HFF-Myc (cell line): ENCODE measurements at regions not wholly inside any gene's neighbourhood (a gene's known extent, or its start where the extent isn't known, plus 50 kb on each side); places are given as distances from the start of the nearest gene placed in this dataset.
"Not testable (repeated sequence)": the region's sequence is repeated elsewhere in the genome, so short reads cannot be mapped to it uniquely, and the experiment has no call there.

Experiments used
- DNase-seq: peaks from one replicate; pipeline ENCODE4 v3.0.0-alpha.2; 2011; ENCODE audit warnings: low read depth; ENCODE audit errors: extremely low read depth
- H3K4me3 ChIP-seq: replicated peaks from 2 replicates; pipeline ENCODE4 v1.5.1; 2011; ENCODE audit warnings: low read depth, mild to moderate bottlenecking, control low read depth, low read length
- CTCF ChIP-seq: IDR thresholded peaks from 2 replicates; pipeline ENCODE4 v1.5.1; 2012; ENCODE audit warnings: mild to moderate bottlenecking, low read depth, low read length, control low read depth; ENCODE audit errors: missing control alignments

- no peak for DNase-seq
- H3K4me3 ChIP-seq, result no peak overlapping the region
- TF ChIP-seq CTCF, result no peak
Observed at GRCh38 chr17:20733923-20734322, 154.4 kb downstream of the CDRT15L2 start.

GRCh38 chr17:20735796-20736195 lies 156.3 kb downstream of the CDRT15L2 start:
- H3K4me3 ChIP-seq, result no peak overlapping the region
- no peak for TF ChIP-seq CTCF
- DNase-seq, result no peak

- DNase-seq, H3K4me3 ChIP-seq: not testable (repeated sequence)
Observed at GRCh38 chr17:20737636-20738035, 158.1 kb downstream of the CDRT15L2 start.

GRCh38 chr17:20771104-20771503 lies 191.6 kb downstream of the CDRT15L2 start:
- TF ChIP-seq CTCF, result no peak
- no peak overlapping the region for H3K4me3 ChIP-seq
- DNase-seq, result no peak

- no peak overlapping the region for H3K4me3 ChIP-seq
- TF ChIP-seq CTCF, result no peak
- no peak for DNase-seq
Observed at GRCh38 chr17:20774472-20775135, 195.1 kb downstream of the CDRT15L2 start.

- no peak overlapping the region for H3K4me3 ChIP-seq
- no peak for TF ChIP-seq CTCF
- no peak for DNase-seq
Observed at GRCh38 chr17:20775331-20775730, 195.8 kb downstream of the CDRT15L2 start.

GRCh38 chr17:20779521-20779920 lies 200.0 kb downstream of the CDRT15L2 start:
- no peak for DNase-seq
- no peak for TF ChIP-seq CTCF

More at GRCh38 chr17:20779521-20779920, 200.0 kb downstream of the CDRT15L2 start:
- H3K4me3 ChIP-seq, result no peak overlapping the region
